Thyroid gland (tissue), 4 donors: ENCODE measurements at regions not wholly inside any gene's neighbourhood (a gene's known extent, or its start where the extent isn't known, plus 50 kb on each side); places are given as distances from the start of the nearest gene placed in this dataset.

Experiments used
- POLR2A ChIP-seq, 2 donors: fragments of 450-650 bp; IDR thresholded peaks; one replicate each; pipeline ENCODE4 v1.6.1; 2017; ENCODE audit warnings: antibody characterized with exemption in 2 of 2, mild to moderate bottlenecking in 2 of 2, moderate library complexity in 1 of 2
- TF ChIP-seq, protein P1 (sequence below), 6 experiments: fragments of 200-600 bp in 3 of 6; fragments of 450-650 bp in 3 of 6; sonication (generic) in 3 of 6; IDR thresholded peaks; one replicate each; pipeline ENCODE4 v1.5.1; 2016 to 2019; ENCODE audit warnings: antibody characterized with exemption in 6 of 6, mild to moderate bottlenecking in 2 of 6, inconsistent platforms in 1 of 6, moderate library complexity in 1 of 6

DNA sequence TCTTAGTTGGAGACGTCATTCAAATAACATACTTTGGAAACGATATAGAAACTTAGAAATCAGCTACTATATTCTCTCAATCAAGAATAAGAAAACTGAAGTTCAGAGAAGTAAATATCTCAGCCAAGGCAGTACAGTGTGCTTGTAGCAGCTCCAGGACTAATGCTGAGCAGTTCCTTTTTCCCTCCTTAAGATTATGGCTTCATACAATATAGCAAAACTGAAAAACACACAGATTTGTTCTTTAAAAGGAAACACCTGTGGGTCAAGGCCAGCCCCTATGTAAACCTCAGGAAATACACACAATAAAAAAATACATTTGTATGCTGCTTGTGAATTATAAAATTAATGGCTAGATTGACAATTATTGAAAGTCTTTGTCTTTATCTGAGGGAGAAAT, 212.7 kb upstream of the EDNRB start:
- TF ChIP-seq, protein P1, sequence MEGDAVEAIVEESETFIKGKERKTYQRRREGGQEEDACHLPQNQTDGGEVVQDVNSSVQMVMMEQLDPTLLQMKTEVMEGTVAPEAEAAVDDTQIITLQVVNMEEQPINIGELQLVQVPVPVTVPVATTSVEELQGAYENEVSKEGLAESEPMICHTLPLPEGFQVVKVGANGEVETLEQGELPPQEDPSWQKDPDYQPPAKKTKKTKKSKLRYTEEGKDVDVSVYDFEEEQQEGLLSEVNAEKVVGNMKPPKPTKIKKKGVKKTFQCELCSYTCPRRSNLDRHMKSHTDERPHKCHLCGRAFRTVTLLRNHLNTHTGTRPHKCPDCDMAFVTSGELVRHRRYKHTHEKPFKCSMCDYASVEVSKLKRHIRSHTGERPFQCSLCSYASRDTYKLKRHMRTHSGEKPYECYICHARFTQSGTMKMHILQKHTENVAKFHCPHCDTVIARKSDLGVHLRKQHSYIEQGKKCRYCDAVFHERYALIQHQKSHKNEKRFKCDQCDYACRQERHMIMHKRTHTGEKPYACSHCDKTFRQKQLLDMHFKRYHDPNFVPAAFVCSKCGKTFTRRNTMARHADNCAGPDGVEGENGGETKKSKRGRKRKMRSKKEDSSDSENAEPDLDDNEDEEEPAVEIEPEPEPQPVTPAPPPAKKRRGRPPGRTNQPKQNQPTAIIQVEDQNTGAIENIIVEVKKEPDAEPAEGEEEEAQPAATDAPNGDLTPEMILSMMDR (IDR thresholded peaks at IDR 0.05), result no peak
- no peak for TF ChIP-seq POLR2A (IDR thresholded peaks at IDR 0.05)
